ENCODE measurements at regions not wholly inside any gene's neighbourhood (a gene's known extent, or its start where the extent isn't known, plus 50 kb on each side); places are given as distances from the start of the nearest gene placed in this dataset.

DNA sequence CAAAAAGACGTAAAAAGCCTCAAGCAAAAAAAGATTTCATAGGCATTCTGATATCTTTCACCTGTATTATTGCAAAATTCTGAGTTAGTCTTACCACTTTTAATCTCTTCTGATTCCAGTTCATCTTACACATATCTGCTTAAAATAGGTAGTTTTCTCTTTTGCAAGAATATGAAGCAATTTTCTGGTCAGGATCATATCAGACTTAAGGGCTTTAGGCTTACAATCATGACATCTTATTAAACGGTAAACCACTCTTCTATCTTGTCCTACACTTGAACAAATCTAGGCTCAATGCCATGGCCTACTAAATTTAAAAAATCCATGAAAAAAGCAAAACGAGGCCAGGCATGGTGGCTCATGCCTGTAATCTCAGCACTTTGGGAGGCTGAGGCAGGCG lies 50.1 kb upstream of the GAREM1 start:
- H3K4me3 ChIP-seq (ENCODE audit: low read length) = no peak overlapping the region
- TF ChIP-seq CTCF (conservative IDR thresholded peaks at IDR 0.05; ENCODE audit: low read depth, low read length) = no peak
- DNase-seq (ENCODE audit: low read depth) = no peak
